ENCODE measurements at regions not wholly inside any gene's neighbourhood (a gene's known extent, or its start where the extent isn't known, plus 50 kb on each side); places are given as distances from the start of the nearest gene placed in this dataset.

DNA sequence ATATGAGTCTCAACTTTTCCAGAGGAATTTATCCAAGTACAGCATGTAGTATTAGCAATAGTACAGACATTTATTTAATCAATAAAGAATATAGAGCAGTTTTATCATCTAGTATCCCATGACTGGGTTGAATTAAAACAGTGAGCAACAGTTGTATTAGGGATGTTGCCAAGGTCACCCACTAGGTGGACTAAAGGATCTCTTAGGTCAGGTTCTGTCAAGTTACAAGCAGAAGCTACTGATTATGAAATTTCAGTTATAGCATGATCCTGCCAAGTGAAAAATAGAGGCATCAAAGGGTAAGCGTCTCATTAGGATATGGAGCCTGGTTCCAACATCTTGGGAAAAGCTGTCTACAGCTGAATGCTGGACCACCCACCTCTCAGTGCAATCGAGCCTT is 52.1 kb upstream of the LAPTM4A start:
- H3K79me2 ChIP-seq (ENCODE audit: insufficient read depth, low read depth): no peaks in the 10 kb centered on the region

More for the DNA sequence above, 52.1 kb upstream of the LAPTM4A start:
- no peak overlapping the region for H3K4me2 ChIP-seq
- H2AFZ ChIP-seq (ENCODE audit: low read depth): no peak overlapping the region
- no peaks in the 10 kb centered on the region for H4K20me1 ChIP-seq (ENCODE audit: insufficient read depth)
- no peak overlapping the region for H3K4me3 ChIP-seq (IDR thresholded peaks at IDR 0.05; ENCODE audit: insufficient read depth, low read depth, low read length)
- no peaks in the 10 kb centered on the region for H3K36me3 ChIP-seq (ENCODE audit: insufficient read depth)
- TF ChIP-seq, protein P1, sequence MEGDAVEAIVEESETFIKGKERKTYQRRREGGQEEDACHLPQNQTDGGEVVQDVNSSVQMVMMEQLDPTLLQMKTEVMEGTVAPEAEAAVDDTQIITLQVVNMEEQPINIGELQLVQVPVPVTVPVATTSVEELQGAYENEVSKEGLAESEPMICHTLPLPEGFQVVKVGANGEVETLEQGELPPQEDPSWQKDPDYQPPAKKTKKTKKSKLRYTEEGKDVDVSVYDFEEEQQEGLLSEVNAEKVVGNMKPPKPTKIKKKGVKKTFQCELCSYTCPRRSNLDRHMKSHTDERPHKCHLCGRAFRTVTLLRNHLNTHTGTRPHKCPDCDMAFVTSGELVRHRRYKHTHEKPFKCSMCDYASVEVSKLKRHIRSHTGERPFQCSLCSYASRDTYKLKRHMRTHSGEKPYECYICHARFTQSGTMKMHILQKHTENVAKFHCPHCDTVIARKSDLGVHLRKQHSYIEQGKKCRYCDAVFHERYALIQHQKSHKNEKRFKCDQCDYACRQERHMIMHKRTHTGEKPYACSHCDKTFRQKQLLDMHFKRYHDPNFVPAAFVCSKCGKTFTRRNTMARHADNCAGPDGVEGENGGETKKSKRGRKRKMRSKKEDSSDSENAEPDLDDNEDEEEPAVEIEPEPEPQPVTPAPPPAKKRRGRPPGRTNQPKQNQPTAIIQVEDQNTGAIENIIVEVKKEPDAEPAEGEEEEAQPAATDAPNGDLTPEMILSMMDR (conservative IDR thresholded peaks at IDR 0.05; ENCODE audit: low read depth, low read length): no peak
- H3K9ac ChIP-seq: no peak overlapping the region
- no peaks in the 10 kb centered on the region for H3K4me1 ChIP-seq (ENCODE audit: low read depth, poor library complexity, severe bottlenecking)
- no peak overlapping the region for H3K27ac ChIP-seq
- no peaks in the 10 kb centered on the region for H3K27me3 ChIP-seq (ENCODE audit: insufficient read depth, low read depth)
